T follicular helper cell (primary cell): ENCODE measurements at regions not wholly inside any gene's neighbourhood (a gene's known extent, or its start where the extent isn't known, plus 50 kb on each side); places are given as distances from the start of the nearest gene placed in this dataset.

Source experiments
- DNase-seq: peaks from one replicate; pipeline ENCODE4 v3.0.0-alpha.2; 2020; ENCODE audit warnings: low read depth

- DNase-seq, result no peak
Measured at GRCh38 chr7:25515633-25516275, 287.5 kb upstream of the NPVF start.

GRCh38 chr7:25517906-25518305, 289.6 kb upstream of the NPVF start:
- no peak for DNase-seq

- no peak for DNase-seq
Measured at GRCh38 chr7:25520017-25520416, 291.7 kb upstream of the NPVF start.

- no peak for DNase-seq
Measured at GRCh38 chr7:25520516-25520915, 292.2 kb upstream of the NPVF start.

GRCh38 chr7:25521236-25521635, 292.9 kb upstream of the NPVF start:
- no peak for DNase-seq

- no peak for DNase-seq
Measured at GRCh38 chr7:25522727-25523126, 294.4 kb upstream of the NPVF start.

- DNase-seq, result no peak
Measured at GRCh38 chr7:25527665-25528170, 299.4 kb upstream of the NPVF start.

GRCh38 chr7:25529320-25529719, 301.0 kb upstream of the NPVF start:
- no peak for DNase-seq

GRCh38 chr7:25536851-25537250, 308.6 kb upstream of the NPVF start:
- DNase-seq, result no peak

- no peak for DNase-seq
Measured at GRCh38 chr7:25537662-25538375, 309.5 kb upstream of the NPVF start.

- no peak for DNase-seq
Measured at GRCh38 chr7:25541094-25541821, 313.0 kb upstream of the NPVF start.

GRCh38 chr7:25541877-25542276, 313.6 kb upstream of the NPVF start:
- no peak for DNase-seq

- DNase-seq, result no peak
Measured at GRCh38 chr7:25543210-25543609, 314.9 kb upstream of the NPVF start.

- no peak for DNase-seq
Measured at GRCh38 chr7:25543798-25544197, 315.5 kb upstream of the NPVF start.

- DNase-seq, result no peak
Measured at GRCh38 chr7:25544254-25544653, 316.0 kb upstream of the NPVF start.

GRCh38 chr7:25545124-25546008, 317.1 kb upstream of the NPVF start:
- DNase-seq, result no peak

GRCh38 chr7:25546306-25546705, 318.0 kb upstream of the NPVF start:
- DNase-seq, result no peak

- no peak for DNase-seq
Measured at GRCh38 chr7:25549271-25549921, 321.1 kb upstream of the NPVF start.

- no peak for DNase-seq
Measured at GRCh38 chr7:25550149-25550548, 321.9 kb upstream of the NPVF start.

GRCh38 chr7:25552998-25553397, 324.7 kb upstream of the NPVF start:
- no peak for DNase-seq

- no peak for DNase-seq
Measured at GRCh38 chr7:25553580-25554291, 325.4 kb upstream of the NPVF start.
